Liver (tissue), 8 donors: ENCODE measurements at regions not wholly inside any gene's neighbourhood (a gene's known extent, or its start where the extent isn't known, plus 50 kb on each side); places are given as distances from the start of the nearest gene placed in this dataset.

Source experiments
- DNase-seq: peaks from one replicate; pipeline ENCODE4 v3.0.0-alpha.2; 2017; ENCODE audit warnings: low spot score
- H3K27ac ChIP-seq, 2 donors: one replicate each; pipeline ENCODE4 v1.7.0; 2013; ENCODE audit warnings: inconsistent platforms in 2 of 2, low read length in 2 of 2, control low read depth in 1 of 2, low read depth in 1 of 2, mild to moderate bottlenecking in 1 of 2
- H3K27me3 ChIP-seq, 4 donors: one replicate each; pipeline versions ENCODE4 v1.6.1 to v1.7.0; 2013; ENCODE audit warnings: low read length in 3 of 4, inconsistent platforms in 1 of 4, mild to moderate bottlenecking in 1 of 4, moderate library complexity in 1 of 4; ENCODE audit not compliant: control insufficient read depth in 4 of 4, insufficient read depth in 4 of 4
- H3K36me3 ChIP-seq, 4 donors: one replicate each; pipeline versions ENCODE4 v1.6.1 to v1.7.0; 2013; ENCODE audit warnings: low read length in 3 of 4, mild to moderate bottlenecking in 3 of 4, low read depth in 1 of 4, moderate library complexity in 1 of 4; ENCODE audit not compliant: control insufficient read depth in 4 of 4, insufficient read depth in 3 of 4
- H3K4me1 ChIP-seq, 4 donors: one replicate each; pipeline versions ENCODE4 v1.6.1 to v1.7.0; 2013; ENCODE audit warnings: low read length in 3 of 4, mild to moderate bottlenecking in 3 of 4, moderate library complexity in 1 of 4; ENCODE audit not compliant: control insufficient read depth in 4 of 4, insufficient read depth in 4 of 4
- H3K4me3 ChIP-seq, 3 donors: one replicate each; pipeline versions ENCODE4 v1.6.1 to v1.7.0; 2013; ENCODE audit warnings: low read length in 3 of 3, control low read depth in 1 of 3, low read depth in 1 of 3, mild to moderate bottlenecking in 1 of 3
- H3K9ac ChIP-seq, 2 donors: one replicate each; pipeline ENCODE4 v1.7.0; 2013; ENCODE audit warnings: low read length in 2 of 2, mild to moderate bottlenecking in 2 of 2, moderate library complexity in 2 of 2, control low read depth in 1 of 2, low read depth in 1 of 2
- H3K9me3 ChIP-seq, 4 donors: one replicate each; pipeline versions ENCODE4 v1.6.1 to v1.7.0; 2013; ENCODE audit warnings: low read length in 3 of 4; ENCODE audit not compliant: control insufficient read depth in 4 of 4
- ATF3 ChIP-seq: IDR thresholded peaks from 2 replicates; pipeline ENCODE4 v1.6.1; 2016; ENCODE audit warnings: antibody characterized with exemption
- EGR1 ChIP-seq, 2 donors: IDR thresholded peaks; 2 replicates each; pipeline ENCODE4 v1.6.1; 2016 to 2018; ENCODE audit warnings: antibody characterized with exemption in 2 of 2, low read depth in 2 of 2
- FOXA1 ChIP-seq: IDR thresholded peaks from 2 replicates; pipeline ENCODE4 v1.6.1; 2016; ENCODE audit warnings: antibody characterized with exemption
- FOXA2 ChIP-seq: IDR thresholded peaks from 2 replicates; pipeline ENCODE4 v1.6.1; 2016; ENCODE audit warnings: antibody characterized with exemption
- GABPA ChIP-seq, 2 donors: IDR thresholded peaks in 1 of 2; conservative IDR thresholded peaks in 1 of 2; 2 replicates each; pipeline ENCODE4 v1.6.1; 2016; ENCODE audit warnings: antibody characterized with exemption in 2 of 2, mild to moderate bottlenecking in 1 of 2, moderate library complexity in 1 of 2
- HNF4A ChIP-seq, 2 donors: conservative IDR thresholded peaks; 2 replicates each; pipeline ENCODE4 v1.6.1; 2016; ENCODE audit warnings: antibody characterized with exemption in 2 of 2, mild to moderate bottlenecking in 2 of 2
- HNF4G ChIP-seq: IDR thresholded peaks from 2 replicates; pipeline ENCODE4 v1.6.1; 2016; ENCODE audit warnings: antibody characterized with exemption
- JUND ChIP-seq, 2 donors: IDR thresholded peaks; 2 replicates each; pipeline ENCODE4 v1.6.1; 2016; ENCODE audit warnings: antibody characterized with exemption in 2 of 2
- NR2F2 ChIP-seq: IDR thresholded peaks from 2 replicates; pipeline ENCODE4 v1.6.1; 2016; ENCODE audit warnings: antibody characterized with exemption
- RAD21 ChIP-seq, 2 donors: IDR thresholded peaks; 2 replicates each; pipeline ENCODE4 v1.6.1; 2016; ENCODE audit warnings: antibody characterized with exemption in 2 of 2, mild to moderate bottlenecking in 2 of 2
- RXRA ChIP-seq, 2 donors: IDR thresholded peaks; 2 replicates each; pipeline ENCODE4 v1.6.1; 2017 to 2018; ENCODE audit warnings: antibody characterized with exemption in 2 of 2, mild to moderate bottlenecking in 1 of 2
- SP1 ChIP-seq: IDR thresholded peaks from 2 replicates; pipeline ENCODE4 v1.6.1; 2018; ENCODE audit warnings: antibody characterized with exemption, mild to moderate bottlenecking
- TAF1 ChIP-seq: conservative IDR thresholded peaks from 2 replicates; pipeline ENCODE4 v1.6.1; 2016; ENCODE audit warnings: antibody characterized with exemption, mild to moderate bottlenecking
- ZBTB33 ChIP-seq: IDR thresholded peaks from 2 replicates; pipeline ENCODE4 v1.6.1; 2016; ENCODE audit warnings: antibody characterized with exemption
- WGBS: extraction: QIAGEN DNeasy Blood & Tissue Kit; methylation state at CpG from one replicate; pipeline ENCODE4 v1.1.7; 2013; 5-methylcytosine and 5-hydroxymethylcytosine counted together
- TF ChIP-seq, protein P1 (sequence below): fragments of 150-350 bp; IDR thresholded peaks from 2 replicates; pipeline ENCODE4 v1.5.1; 2017; ENCODE audit warnings: improper control_type of control experiment, low read depth, low read length; ENCODE audit not compliant: missing input control
- TF ChIP-seq, protein P2 (sequence below): IDR thresholded peaks from 2 replicates; pipeline ENCODE4 v1.6.1; 2016; ENCODE audit warnings: antibody characterized with exemption
- TF ChIP-seq, protein P3 (sequence below): IDR thresholded peaks from 2 replicates; pipeline ENCODE4 v1.6.1; 2016; ENCODE audit warnings: antibody characterized with exemption, mild to moderate bottlenecking
- donor health status: healthy.
- donor health status: healthy.
- donor health status: healthy.
- donor health status: healthy.
- donor health status: healthy.

DNA sequence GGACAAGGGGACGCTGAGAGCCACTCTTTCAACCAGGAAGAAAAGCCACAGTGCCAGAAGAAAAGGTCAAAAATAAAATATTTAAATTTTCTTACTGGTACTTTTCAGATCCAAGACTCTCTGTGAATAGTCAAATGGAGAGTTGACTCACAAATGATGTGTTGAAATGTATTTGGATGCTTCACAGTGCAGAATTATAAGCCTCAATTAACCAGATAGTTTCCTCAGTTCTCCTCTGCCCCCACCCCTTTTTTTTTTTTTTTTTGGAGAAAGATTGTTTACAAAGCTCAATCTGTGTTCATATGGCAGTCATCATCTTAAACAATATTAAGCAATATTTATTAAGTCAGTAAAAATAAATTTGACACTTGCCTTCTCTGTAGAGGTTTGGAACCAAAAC lies 470.8 kb downstream of the FGF9 start:
- no peak for TF ChIP-seq GABPA (IDR thresholded peaks at IDR 0.05 in 1 of 2, conservative IDR thresholded peaks at IDR 0.05 in 1 of 2)
- Histone ChIP-seq H3K4me3 (no peak overlapping the region), H3K4me1 (no peaks in the 10 kb centered on the region), H3K9me3 (peaks cover 0 to 8% (median 0%) of the 10 kb centered on the region in 4 donors), H3K27me3 (no peaks in the 10 kb centered on the region), H3K36me3 (no peaks in the 10 kb centered on the region), H3K27ac (no peak overlapping the region), H3K9ac (no peak overlapping the region)
- 72% methylated on average over 1 of the region's 1 CpG for WGBS
- no peak for DNase-seq

GRCh38 chr13:22143671-22144070 lies 472.8 kb downstream of the FGF9 start:
- Histone ChIP-seq H3K27ac (no peak overlapping the region), H3K4me1 (no peaks in the 10 kb centered on the region), H3K4me3 (no peak overlapping the region), H3K9me3 (peaks cover 2 to 9% (median 3%) of the 10 kb centered on the region in 4 donors), H3K27me3 (peaks cover 0 to 4% (median 0%) of the 10 kb centered on the region in 4 donors), H3K9ac (no peak overlapping the region), H3K36me3 (no peaks in the 10 kb centered on the region)
- no peak for DNase-seq
- 64% methylated on average over 1 of the region's 1 CpG for WGBS
- no peak for TF ChIP-seq SP1
- no peak for TF ChIP-seq GABPA (IDR thresholded peaks at IDR 0.05 in 1 of 2, conservative IDR thresholded peaks at IDR 0.05 in 1 of 2)
- TF ChIP-seq RXRA (IDR thresholded peaks at IDR 0.05), result no peak
- no peak for TF ChIP-seq RAD21 (IDR thresholded peaks at IDR 0.05)
- no peak for TF ChIP-seq FOXA1
- TF ChIP-seq, protein P1, sequence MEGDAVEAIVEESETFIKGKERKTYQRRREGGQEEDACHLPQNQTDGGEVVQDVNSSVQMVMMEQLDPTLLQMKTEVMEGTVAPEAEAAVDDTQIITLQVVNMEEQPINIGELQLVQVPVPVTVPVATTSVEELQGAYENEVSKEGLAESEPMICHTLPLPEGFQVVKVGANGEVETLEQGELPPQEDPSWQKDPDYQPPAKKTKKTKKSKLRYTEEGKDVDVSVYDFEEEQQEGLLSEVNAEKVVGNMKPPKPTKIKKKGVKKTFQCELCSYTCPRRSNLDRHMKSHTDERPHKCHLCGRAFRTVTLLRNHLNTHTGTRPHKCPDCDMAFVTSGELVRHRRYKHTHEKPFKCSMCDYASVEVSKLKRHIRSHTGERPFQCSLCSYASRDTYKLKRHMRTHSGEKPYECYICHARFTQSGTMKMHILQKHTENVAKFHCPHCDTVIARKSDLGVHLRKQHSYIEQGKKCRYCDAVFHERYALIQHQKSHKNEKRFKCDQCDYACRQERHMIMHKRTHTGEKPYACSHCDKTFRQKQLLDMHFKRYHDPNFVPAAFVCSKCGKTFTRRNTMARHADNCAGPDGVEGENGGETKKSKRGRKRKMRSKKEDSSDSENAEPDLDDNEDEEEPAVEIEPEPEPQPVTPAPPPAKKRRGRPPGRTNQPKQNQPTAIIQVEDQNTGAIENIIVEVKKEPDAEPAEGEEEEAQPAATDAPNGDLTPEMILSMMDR, result no peak
- TF ChIP-seq, protein P2, sequence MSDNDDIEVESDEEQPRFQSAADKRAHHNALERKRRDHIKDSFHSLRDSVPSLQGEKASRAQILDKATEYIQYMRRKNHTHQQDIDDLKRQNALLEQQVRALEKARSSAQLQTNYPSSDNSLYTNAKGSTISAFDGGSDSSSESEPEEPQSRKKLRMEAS, result no peak
- TF ChIP-seq FOXA2, result no peak

DNA sequence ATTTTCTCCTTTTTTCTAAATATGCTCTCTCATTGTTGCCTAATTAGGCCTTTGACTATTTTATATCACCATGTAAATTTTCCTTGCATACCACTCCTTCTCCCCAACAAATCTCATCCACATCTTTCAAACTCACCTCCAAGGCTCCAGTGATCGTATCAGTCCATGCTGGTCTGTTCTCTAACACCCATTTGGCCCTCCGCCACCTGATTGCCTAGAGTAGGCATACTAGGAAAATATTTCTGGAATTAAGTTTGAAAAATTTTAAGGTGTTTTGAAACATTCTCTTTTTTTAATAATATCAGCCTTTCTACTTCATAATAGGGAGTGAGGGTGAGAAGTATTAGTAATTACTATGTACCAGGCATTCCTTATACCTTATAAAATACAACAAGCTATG lies 473.9 kb downstream of the FGF9 start:
- Histone ChIP-seq H3K4me1 (no peaks in the 10 kb centered on the region), H3K9ac (no peak overlapping the region), H3K27ac (no peak overlapping the region), H3K9me3 (peaks cover 2 to 14% (median 3%) of the 10 kb centered on the region in 4 donors), H3K4me3 (no peak overlapping the region), H3K36me3 (no peaks in the 10 kb centered on the region), H3K27me3 (peaks cover 0 to 10% (median 0%) of the 10 kb centered on the region in 4 donors)
- 86% methylated on average over 2 of the region's 2 CpGs for WGBS
- DNase-seq, result no peak
- no peak for TF ChIP-seq RAD21 (IDR thresholded peaks at IDR 0.05)
- TF ChIP-seq, protein P1, result no peak
- TF ChIP-seq TAF1, result no peak
- no peak for TF ChIP-seq GABPA (IDR thresholded peaks at IDR 0.05 in 1 of 2, conservative IDR thresholded peaks at IDR 0.05 in 1 of 2)
- no peak for TF ChIP-seq HNF4A (conservative IDR thresholded peaks at IDR 0.05)
- no peak for TF ChIP-seq JUND (IDR thresholded peaks at IDR 0.05)
- TF ChIP-seq FOXA2, result no peak
- TF ChIP-seq ZBTB33, result no peak
- no peak for TF ChIP-seq NR2F2
- no peak for TF ChIP-seq FOXA1
- TF ChIP-seq SP1, result no peak
- TF ChIP-seq, protein P3, sequence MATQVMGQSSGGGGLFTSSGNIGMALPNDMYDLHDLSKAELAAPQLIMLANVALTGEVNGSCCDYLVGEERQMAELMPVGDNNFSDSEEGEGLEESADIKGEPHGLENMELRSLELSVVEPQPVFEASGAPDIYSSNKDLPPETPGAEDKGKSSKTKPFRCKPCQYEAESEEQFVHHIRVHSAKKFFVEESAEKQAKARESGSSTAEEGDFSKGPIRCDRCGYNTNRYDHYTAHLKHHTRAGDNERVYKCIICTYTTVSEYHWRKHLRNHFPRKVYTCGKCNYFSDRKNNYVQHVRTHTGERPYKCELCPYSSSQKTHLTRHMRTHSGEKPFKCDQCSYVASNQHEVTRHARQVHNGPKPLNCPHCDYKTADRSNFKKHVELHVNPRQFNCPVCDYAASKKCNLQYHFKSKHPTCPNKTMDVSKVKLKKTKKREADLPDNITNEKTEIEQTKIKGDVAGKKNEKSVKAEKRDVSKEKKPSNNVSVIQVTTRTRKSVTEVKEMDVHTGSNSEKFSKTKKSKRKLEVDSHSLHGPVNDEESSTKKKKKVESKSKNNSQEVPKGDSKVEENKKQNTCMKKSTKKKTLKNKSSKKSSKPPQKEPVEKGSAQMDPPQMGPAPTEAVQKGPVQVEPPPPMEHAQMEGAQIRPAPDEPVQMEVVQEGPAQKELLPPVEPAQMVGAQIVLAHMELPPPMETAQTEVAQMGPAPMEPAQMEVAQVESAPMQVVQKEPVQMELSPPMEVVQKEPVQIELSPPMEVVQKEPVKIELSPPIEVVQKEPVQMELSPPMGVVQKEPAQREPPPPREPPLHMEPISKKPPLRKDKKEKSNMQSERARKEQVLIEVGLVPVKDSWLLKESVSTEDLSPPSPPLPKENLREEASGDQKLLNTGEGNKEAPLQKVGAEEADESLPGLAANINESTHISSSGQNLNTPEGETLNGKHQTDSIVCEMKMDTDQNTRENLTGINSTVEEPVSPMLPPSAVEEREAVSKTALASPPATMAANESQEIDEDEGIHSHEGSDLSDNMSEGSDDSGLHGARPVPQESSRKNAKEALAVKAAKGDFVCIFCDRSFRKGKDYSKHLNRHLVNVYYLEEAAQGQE, result no peak
- TF ChIP-seq EGR1 (IDR thresholded peaks at IDR 0.05; ENCODE audit: low read depth in 2 of 2), result no peak
- TF ChIP-seq RXRA (IDR thresholded peaks at IDR 0.05), result no peak
- TF ChIP-seq, protein P2, result no peak
- no peak for TF ChIP-seq ATF3
- TF ChIP-seq HNF4G, result no peak
